ENCODE measurements at regions not wholly inside any gene's neighbourhood (a gene's known extent, or its start where the extent isn't known, plus 50 kb on each side); places are given as distances from the start of the nearest gene placed in this dataset.

- TF ChIP-seq REST (IDR thresholded peaks at IDR 0.05; ENCODE audit: insufficient replicate concordance, low read depth) = no peak
- no peak for TF ChIP-seq CTCF (IDR thresholded peaks at IDR 0.05; ENCODE audit: insufficient read depth, low read length)
- TF ChIP-seq POLR2AphosphoS5 (IDR thresholded peaks at IDR 0.05; ENCODE audit: low read depth) = no peak
- no peak for TF ChIP-seq SPI1 (IDR thresholded peaks at IDR 0.05; ENCODE audit: borderline replicate concordance, low read depth)
These were observed 432.3 kb downstream of the CD83 start for GRCh38 chr6:14549871-14550270.

Data from HL-60 (cell line).